Neural progenitor cell (in vitro differentiated cells): ENCODE measurements at regions not wholly inside any gene's neighbourhood (a gene's known extent, or its start where the extent isn't known, plus 50 kb on each side); places are given as distances from the start of the nearest gene placed in this dataset.
A peak's percentile ranks its signal among the peaks of the same experiment; 100 is the strongest.

Experiments used
- DNase-seq: peaks from one replicate; pipeline ENCODE4 v3.0.0-alpha.2; 2016; ENCODE audit warnings: low spot score
- H2AFZ ChIP-seq: fragments of 200-600 bp; sonication (generic); replicated peaks from 2 replicates; pipeline ENCODE4 v1.6.1; 2016; ENCODE audit warnings: antibody characterized with exemption
- H3F3A ChIP-seq: fragments of 200-600 bp; sonication (generic); 2 replicates; pipeline ENCODE4 v1.6.1; 2016; ENCODE audit warnings: antibody characterized with exemption, low read depth
- H3K27ac ChIP-seq: fragments of 200-600 bp; sonication (generic); 2 replicates; pipeline ENCODE4 v1.5.1; 2016; ENCODE audit warnings: mild to moderate bottlenecking
- H3K27me3 ChIP-seq: fragments of 200-600 bp; sonication (generic); 2 replicates; pipeline ENCODE4 v1.6.1; 2016; ENCODE audit warnings: mild to moderate bottlenecking, moderate library complexity
- H3K36me3 ChIP-seq: fragments of 200-600 bp; sonication (generic); 2 replicates; pipeline ENCODE4 v1.5.1; 2016
- H3K4me1 ChIP-seq: fragments of 200-600 bp; sonication (generic); 2 replicates; pipeline ENCODE4 v1.6.1; 2016; ENCODE audit warnings: mixed run types
- H3K4me2 ChIP-seq: fragments of 200-600 bp; sonication (generic); 2 replicates; pipeline ENCODE4 v1.6.1; 2016
- H3K4me3 ChIP-seq: fragments of 200-600 bp; sonication (generic); 2 replicates; pipeline ENCODE4 v1.5.1; 2016
- H3K79me2 ChIP-seq: fragments of 200-600 bp; sonication (generic); 2 replicates; pipeline ENCODE4 v1.6.1; 2016; ENCODE audit warnings: low read depth
- H3K9ac ChIP-seq: fragments of 200-600 bp; sonication (generic); 2 replicates; pipeline ENCODE4 v1.6.1; 2016
- H3K9me3 ChIP-seq: fragments of 200-600 bp; sonication (generic); 2 replicates; pipeline ENCODE4 v1.5.1; 2016; ENCODE audit warnings: low read depth
- H4K20me1 ChIP-seq: fragments of 200-600 bp; sonication (generic); 2 replicates; pipeline ENCODE4 v1.6.1; 2016; ENCODE audit warnings: low read depth
- H3K27ac Mint-ChIP-seq: 3 replicates; pipeline ENCODE4 v1.8.0; 2021; ENCODE audit warnings: mixed read lengths
- H3K27me3 Mint-ChIP-seq: 2 replicates; pipeline ENCODE4 v1.8.0; 2022; ENCODE audit warnings: low read depth, mild to moderate bottlenecking, inconsistent platforms, moderate library complexity, mixed read lengths; ENCODE audit not compliant: insufficient read depth
- H3K36me3 Mint-ChIP-seq: 3 replicates; pipeline ENCODE4 v1.8.0; 2021; ENCODE audit warnings: mixed read lengths
- H3K4me1 Mint-ChIP-seq: 3 replicates; pipeline ENCODE4 v1.8.0; 2021; ENCODE audit warnings: mixed read lengths
- H3K4me3 Mint-ChIP-seq: 3 replicates; pipeline ENCODE4 v1.8.0; 2021; ENCODE audit warnings: mild to moderate bottlenecking, moderate library complexity, mixed read lengths
- H3K9me3 Mint-ChIP-seq: 3 replicates; pipeline ENCODE4 v1.8.0; 2020; ENCODE audit warnings: mixed read lengths
- CTCF ChIP-seq: fragments of 200-600 bp; sonication (generic); IDR thresholded peaks from 2 replicates; pipeline ENCODE4 v1.5.1; 2017; ENCODE audit warnings: antibody characterized with exemption, mild to moderate bottlenecking
- EZH2 ChIP-seq: fragments of 200-600 bp; sonication (generic); IDR thresholded peaks from 2 replicates; pipeline ENCODE4 v1.6.1; 2017; ENCODE audit warnings: antibody characterized with exemption, mild to moderate bottlenecking, moderate library complexity
- EZH2phosphoT487 ChIP-seq: fragments of 200-600 bp; sonication (generic); IDR thresholded peaks from 2 replicates; pipeline ENCODE4 v1.6.1; 2017; ENCODE audit warnings: antibody characterized with exemption

GRCh38 chr13:80072231-80072630, 268.7 kb downstream of the SPRY2 start:
- Mint-ChIP-seq H3K4me1 (peaks cover 8% of the 10 kb centered on the region), H3K27me3 (no peaks in the 10 kb centered on the region), H3K9me3 (peaks cover 24% of the 10 kb centered on the region), H3K36me3 (peaks cover 4% of the 10 kb centered on the region), H3K27ac (no peak overlapping the region), H3K4me3 (no peak overlapping the region)
- TF ChIP-seq EZH2 (no peak), EZH2phosphoT487 (no peak), CTCF (no peak)
- H3K27ac ChIP-seq = no peak overlapping the region
- no peaks in the 10 kb centered on the region for H3F3A ChIP-seq
- H3K9me3 ChIP-seq = no peaks in the 10 kb centered on the region
- DNase-seq = no peak
- no peaks in the 10 kb centered on the region for H3K79me2 ChIP-seq
- no peaks in the 10 kb centered on the region for H3K27me3 ChIP-seq
- no peak overlapping the region for H3K4me2 ChIP-seq
- no peak overlapping the region for H3K4me3 ChIP-seq
- H3K36me3 ChIP-seq = no peaks in the 10 kb centered on the region
- H4K20me1 ChIP-seq = no peaks in the 10 kb centered on the region
- H2AFZ ChIP-seq = no peak overlapping the region
- H3K4me1 ChIP-seq = peaks cover 11% of the 10 kb centered on the region
- H3K9ac ChIP-seq = no peak overlapping the region

- Mint-ChIP-seq H3K9me3 (peaks cover 16% of the 10 kb centered on the region), H3K36me3 (peaks cover 4% of the 10 kb centered on the region), H3K27me3 (peaks cover 4% of the 10 kb centered on the region), H3K4me1 (peaks cover 8% of the 10 kb centered on the region), H3K27ac (no peak overlapping the region), H3K4me3 (no peak overlapping the region)
- Histone ChIP-seq H3K27me3 (no peaks in the 10 kb centered on the region), H4K20me1 (no peaks in the 10 kb centered on the region), H2AFZ (no peak overlapping the region), H3K4me3 (no peak overlapping the region), H3K36me3 (no peaks in the 10 kb centered on the region), H3K9ac (no peak overlapping the region), H3K4me1 (peaks cover 11% of the 10 kb centered on the region), H3K4me2 (peak overlapping the region; percentile 7), H3K9me3 (no peaks in the 10 kb centered on the region), H3K79me2 (no peaks in the 10 kb centered on the region), H3F3A (no peaks in the 10 kb centered on the region), H3K27ac (no peak overlapping the region)
- TF ChIP-seq EZH2 (no peak), EZH2phosphoT487 (no peak), CTCF (no peak)
- peak; percentile 4 for DNase-seq
Measured at GRCh38 chr13:80070024-80070703, 270.8 kb downstream of the SPRY2 start.

GRCh38 chr13:80069374-80069773, 271.6 kb downstream of the SPRY2 start:
- Mint-ChIP-seq H3K4me3 (no peak overlapping the region), H3K4me1 (peaks cover 8% of the 10 kb centered on the region), H3K27me3 (peaks cover 4% of the 10 kb centered on the region), H3K27ac (no peak overlapping the region), H3K9me3 (peaks cover 10% of the 10 kb centered on the region), H3K36me3 (peaks cover 4% of the 10 kb centered on the region)
- no peaks in the 10 kb centered on the region for H3K79me2 ChIP-seq
- no peaks in the 10 kb centered on the region for H3K9me3 ChIP-seq
- no peak for TF ChIP-seq EZH2phosphoT487
- TF ChIP-seq EZH2 = no peak
- TF ChIP-seq CTCF = no peak
- no peak overlapping the region for H3K4me3 ChIP-seq
- H3K4me2 ChIP-seq = no peak overlapping the region
- no peak overlapping the region for H3K9ac ChIP-seq
- H3K4me1 ChIP-seq = peaks cover 11% of the 10 kb centered on the region
- no peaks in the 10 kb centered on the region for H3K36me3 ChIP-seq
- H3K27me3 ChIP-seq = no peaks in the 10 kb centered on the region
- no peaks in the 10 kb centered on the region for H4K20me1 ChIP-seq
- H3F3A ChIP-seq = no peaks in the 10 kb centered on the region
- no peak for DNase-seq
- no peak overlapping the region for H3K27ac ChIP-seq
- no peak overlapping the region for H2AFZ ChIP-seq
